ENCODE measurements at regions not wholly inside any gene's neighbourhood (a gene's known extent, or its start where the extent isn't known, plus 50 kb on each side); places are given as distances from the start of the nearest gene placed in this dataset.

DNA sequence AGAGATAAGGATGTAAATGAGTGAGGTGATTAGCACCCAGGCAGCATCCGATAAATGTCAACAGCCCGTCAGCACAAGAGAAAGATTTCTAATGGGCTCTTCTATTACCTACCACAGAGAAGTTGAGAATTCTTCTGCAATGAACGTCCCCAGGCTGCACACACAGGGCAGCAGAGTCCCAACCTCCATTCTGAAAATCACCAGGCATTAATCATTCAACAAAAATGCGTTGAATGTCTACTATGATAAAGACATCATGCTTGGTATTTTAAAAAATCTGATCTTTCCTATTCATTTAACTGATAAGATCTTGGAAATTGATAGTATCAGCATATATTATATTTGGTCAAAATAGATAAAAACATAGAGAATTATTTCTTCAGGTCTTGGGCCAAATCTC lies 59.5 kb upstream of the VGLL2 start:
- H3K4me1 ChIP-seq (ENCODE audit: insufficient read depth, low read length) = peaks cover 3% of the 10 kb centered on the region; the same call in 1 of the 2 replicates
- H3K4me2 ChIP-seq (ENCODE audit: insufficient read depth, insufficient read length, low read length) = no peak overlapping the region
- H3K4ac ChIP-seq (ENCODE audit: low read depth, low read length) = no peak overlapping the region
- no peak overlapping the region for H3T11ph ChIP-seq (ENCODE audit: low read length)
- no peaks in the 10 kb centered on the region for H3K79me1 ChIP-seq (ENCODE audit: insufficient read depth, low read depth, low read length, poor library complexity, severe bottlenecking)
- H3K27ac Mint-ChIP-seq = no peak overlapping the region
- TF ChIP-seq, protein P1, sequence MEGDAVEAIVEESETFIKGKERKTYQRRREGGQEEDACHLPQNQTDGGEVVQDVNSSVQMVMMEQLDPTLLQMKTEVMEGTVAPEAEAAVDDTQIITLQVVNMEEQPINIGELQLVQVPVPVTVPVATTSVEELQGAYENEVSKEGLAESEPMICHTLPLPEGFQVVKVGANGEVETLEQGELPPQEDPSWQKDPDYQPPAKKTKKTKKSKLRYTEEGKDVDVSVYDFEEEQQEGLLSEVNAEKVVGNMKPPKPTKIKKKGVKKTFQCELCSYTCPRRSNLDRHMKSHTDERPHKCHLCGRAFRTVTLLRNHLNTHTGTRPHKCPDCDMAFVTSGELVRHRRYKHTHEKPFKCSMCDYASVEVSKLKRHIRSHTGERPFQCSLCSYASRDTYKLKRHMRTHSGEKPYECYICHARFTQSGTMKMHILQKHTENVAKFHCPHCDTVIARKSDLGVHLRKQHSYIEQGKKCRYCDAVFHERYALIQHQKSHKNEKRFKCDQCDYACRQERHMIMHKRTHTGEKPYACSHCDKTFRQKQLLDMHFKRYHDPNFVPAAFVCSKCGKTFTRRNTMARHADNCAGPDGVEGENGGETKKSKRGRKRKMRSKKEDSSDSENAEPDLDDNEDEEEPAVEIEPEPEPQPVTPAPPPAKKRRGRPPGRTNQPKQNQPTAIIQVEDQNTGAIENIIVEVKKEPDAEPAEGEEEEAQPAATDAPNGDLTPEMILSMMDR (conservative IDR thresholded peaks at IDR 0.05) = no peak
- H2AK5ac ChIP-seq (ENCODE audit: insufficient read length, low read length) = no peak overlapping the region
- no peak overlapping the region for H4K5ac ChIP-seq (ENCODE audit: insufficient read length, low read depth, low read length)
- H3K36me3 Mint-ChIP-seq (ENCODE audit: insufficient read depth in 1 of 3, low read depth in 3 of 3) = no peaks in the 10 kb centered on the region
- no peak overlapping the region for H3K23ac ChIP-seq (ENCODE audit: insufficient read length, low read depth, low read length)
- H2BK15ac ChIP-seq (ENCODE audit: low read depth, low read length) = no peak overlapping the region
- no peaks in the 10 kb centered on the region for H3K9me3 ChIP-seq (ENCODE audit: control insufficient read depth, low read depth, low read length)
- no peak overlapping the region for H4K8ac ChIP-seq (replicated peaks; ENCODE audit: insufficient read length, low read depth, low read length)
- no peaks in the 10 kb centered on the region for H3K27me3 Mint-ChIP-seq (ENCODE audit: low read depth)
- H2AFZ ChIP-seq (ENCODE audit: low read length) = no peak overlapping the region
- no CpG with 5 or more reads among the region's 4 CpGs for WGBS (ENCODE audit: extremely low coverage, insufficient read length, low lambda C conversion rate)
- H2BK20ac ChIP-seq (ENCODE audit: low read depth, low read length, poor library complexity, severe bottlenecking) = no peak overlapping the region
- H3K27me3 ChIP-seq (ENCODE audit: insufficient read depth, low read length) = no peaks in the 10 kb centered on the region
- H2BK12ac ChIP-seq (ENCODE audit: insufficient read length, low read depth, low read length) = no peak overlapping the region
- no peak overlapping the region for H2BK120ac ChIP-seq (ENCODE audit: low read depth, low read length, poor library complexity, severe bottlenecking)
- H4K91ac ChIP-seq (ENCODE audit: insufficient read length, low read depth, low read length) = no peak overlapping the region
- H3K79me2 ChIP-seq (ENCODE audit: insufficient read depth, low read length) = no peaks in the 10 kb centered on the region
- H3K4me3 Mint-ChIP-seq = no peak overlapping the region
- H4K20me1 ChIP-seq (ENCODE audit: control insufficient read depth, insufficient read depth, insufficient read length) = no peaks in the 10 kb centered on the region
- no peak overlapping the region for H3K56ac ChIP-seq (ENCODE audit: insufficient read length, low read depth, low read length)
- no peak overlapping the region for H3K27ac ChIP-seq (ENCODE audit: insufficient read length, low read depth, low read length)
- no peak overlapping the region for H3K18ac ChIP-seq (ENCODE audit: insufficient read length, low read depth, low read length)
- no peak overlapping the region for H3K9ac ChIP-seq (ENCODE audit: extremely low read depth, insufficient read length, low read length)
- DNase-seq = no peak
- no peaks in the 10 kb centered on the region; a peak in 1 of 5 replicates for H3K9me3 Mint-ChIP-seq
- H3K23me2 ChIP-seq (ENCODE audit: insufficient read length, low read depth, low read length, poor library complexity, severe bottlenecking) = no peaks in the 10 kb centered on the region
- H2BK5ac ChIP-seq (ENCODE audit: insufficient read length, low read length) = no peak overlapping the region
- no peak overlapping the region for H3K14ac ChIP-seq (ENCODE audit: insufficient read depth, low read length)
- H3K4me1 Mint-ChIP-seq = peaks cover 5 to 7% of the 10 kb centered on the region in 2 experiments; a peak in 2 of 4 replicates
